Naive thymus-derived CD4-positive, alpha-beta T cell (primary cell): ENCODE measurements at regions not wholly inside any gene's neighbourhood (a gene's known extent, or its start where the extent isn't known, plus 50 kb on each side); places are given as distances from the start of the nearest gene placed in this dataset.

ENCODE experiments used
- ATAC-seq: fragments of 150-1000 bp; cut with Tn5 transposase; 2 replicates; pipeline ENCODE4 v1.10.0; 2021; ENCODE audit warnings: mild to moderate bottlenecking, moderate library complexity
- CTCF ChIA-PET: fragments of 350-600 bp; sonication (Branson Sonifier 250); formaldehyde crosslinking; loops from one replicate; lab custom pipeline; 2021; ENCODE audit warnings: antibody characterized with exemption; lab: Charles Lee
- POLR2A ChIA-PET: fragments of 350-600 bp; sonication (Branson Sonifier 250); formaldehyde crosslinking; loops from one replicate; lab custom pipeline; 2021; ENCODE audit warnings: antibody characterized with exemption, inconsistent platforms; lab: Charles Lee
- DNase-seq, 9 donors: peaks; one replicate each; pipeline versions ENCODE4 v3.0.0 to v3.0.0-alpha.2; 2020 to 2022; ENCODE audit warnings: mixed read lengths in 1 of 9
- H3K27ac ChIP-seq: one replicate; pipeline ENCODE4 v1.7.0; 2013; ENCODE audit warnings: mild to moderate bottlenecking, low read depth, low read length, moderate library complexity
- H3K27me3 ChIP-seq, 2 donors: one replicate each; pipeline ENCODE4 v1.7.0; 2013; ENCODE audit warnings: low read length in 2 of 2, mild to moderate bottlenecking in 2 of 2, moderate library complexity in 2 of 2; ENCODE audit not compliant: control insufficient read depth in 2 of 2, insufficient read depth in 2 of 2
- H3K36me3 ChIP-seq, 3 experiments: 1 replicate in 2 of 3; 2 replicates in 1 of 3; pipeline ENCODE4 v1.7.0; 2013; ENCODE audit warnings: low read length in 3 of 3, mild to moderate bottlenecking in 3 of 3, moderate library complexity in 1 of 3; ENCODE audit not compliant: insufficient read depth in 3 of 3, control insufficient read depth in 2 of 3
- H3K4me1 ChIP-seq, 2 donors: one replicate each; pipeline ENCODE4 v1.7.0; 2013; ENCODE audit warnings: low read length in 2 of 2, mild to moderate bottlenecking in 2 of 2, moderate library complexity in 1 of 2; ENCODE audit not compliant: control insufficient read depth in 2 of 2, insufficient read depth in 2 of 2
- H3K4me3 ChIP-seq: 2 replicates; pipeline ENCODE4 v1.7.0; 2013; ENCODE audit warnings: mild to moderate bottlenecking, low read length
- H3K9me3 ChIP-seq, 3 experiments: 1 replicate in 2 of 3; 2 replicates in 1 of 3; pipeline ENCODE4 v1.7.0; 2013; ENCODE audit warnings: low read length in 3 of 3; ENCODE audit not compliant: control insufficient read depth in 2 of 3
- H3K27ac Mint-ChIP-seq, 9 donors: one replicate each; pipeline ENCODE4 v1.8.0; 2020 to 2022; ENCODE audit warnings: mixed read lengths in 9 of 9, mild to moderate bottlenecking in 8 of 9, moderate library complexity in 5 of 9, inconsistent platforms in 2 of 9
- H3K27me3 Mint-ChIP-seq, 5 donors: one replicate each; pipeline ENCODE4 v1.8.0; 2021 to 2022; ENCODE audit warnings: mixed read lengths in 5 of 5, mild to moderate bottlenecking in 1 of 5
- H3K36me3 Mint-ChIP-seq, 5 donors: one replicate each; pipeline ENCODE4 v1.8.0; 2020 to 2022; ENCODE audit warnings: mixed read lengths in 5 of 5, mild to moderate bottlenecking in 3 of 5, inconsistent platforms in 1 of 5
- H3K4me1 Mint-ChIP-seq, 7 donors: one replicate each; pipeline ENCODE4 v1.8.0; 2020 to 2022; ENCODE audit warnings: mixed read lengths in 7 of 7, mild to moderate bottlenecking in 3 of 7, inconsistent platforms in 1 of 7
- H3K4me3 Mint-ChIP-seq, 10 donors: one replicate each; pipeline ENCODE4 v1.8.0; 2020 to 2022; ENCODE audit warnings: mild to moderate bottlenecking in 10 of 10, mixed read lengths in 10 of 10, moderate library complexity in 6 of 10, inconsistent platforms in 2 of 10
- H3K9me3 Mint-ChIP-seq, 11 donors: one replicate each; pipeline ENCODE4 v1.8.0; 2020 to 2022; ENCODE audit warnings: mixed read lengths in 11 of 11, mild to moderate bottlenecking in 4 of 11, inconsistent platforms in 1 of 11, moderate library complexity in 1 of 11
- intact Hi-C, 2 donors: fragments of 100-400 bp; cut with micrococcal nuclease; formaldehyde crosslinking; loops; one replicate each; pipeline ENCODE4 v1.15.1; 2023

DNA sequence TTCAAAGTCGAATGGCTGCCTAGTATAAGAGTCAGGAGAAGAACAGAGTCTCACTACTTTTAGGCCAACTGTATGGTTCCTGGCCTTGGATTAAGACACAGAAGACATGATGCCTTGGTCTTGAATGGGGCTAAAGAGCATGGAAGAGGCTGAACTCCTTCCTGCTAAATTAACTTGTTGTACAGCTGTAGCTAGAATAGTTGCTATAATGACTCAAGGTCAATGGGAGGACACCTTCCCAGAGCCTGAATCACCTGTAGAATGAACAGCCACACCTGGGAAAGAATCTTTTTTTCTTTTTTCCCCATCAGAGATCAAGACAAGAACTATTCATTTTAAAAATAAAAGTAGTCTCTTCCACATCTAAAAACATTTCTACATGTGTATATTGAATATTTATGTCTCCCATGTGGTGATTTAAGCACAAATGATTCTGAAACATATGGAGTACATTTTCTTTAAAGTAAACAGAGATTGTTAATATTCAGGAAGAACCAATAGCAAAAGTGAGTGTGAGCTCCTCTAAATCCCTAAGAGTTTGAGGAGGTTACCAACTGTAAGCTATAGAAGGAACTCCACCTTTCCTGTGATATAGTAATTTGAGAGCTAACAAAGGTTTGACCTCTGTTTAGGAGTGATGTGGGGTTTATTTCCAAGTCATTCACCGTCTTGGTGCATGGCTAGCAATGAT, 191.3 kb downstream of the TGFB2 start:
- no peak overlapping the region for H3K27ac ChIP-seq
- no peaks in the 10 kb centered on the region for H3K36me3 ChIP-seq
- H3K9me3 Mint-ChIP-seq = peaks cover 0 to 8% (median 4%) of the 10 kb centered on the region in 11 donors
- ChIA-PET CTCF (no interaction called here), POLR2A (no interaction called here)
- DNase-seq (no peak), ATAC-seq (no peak)
- no peaks in the 10 kb centered on the region for H3K27me3 ChIP-seq
- no peak overlapping the region for H3K4me3 Mint-ChIP-seq
- intact Hi-C loops = no loop called here
- H3K9me3 ChIP-seq = no peaks in the 10 kb centered on the region
- peaks cover 0 to 4% (median 0%) of the 10 kb centered on the region in 5 donors for H3K36me3 Mint-ChIP-seq
- H3K27me3 Mint-ChIP-seq = peaks cover 0 to 11% (median 5%) of the 10 kb centered on the region in 5 donors
- H3K4me1 Mint-ChIP-seq = no peaks in the 10 kb centered on the region
- H3K4me3 ChIP-seq = no peak overlapping the region
- H3K4me1 ChIP-seq = no peaks in the 10 kb centered on the region
- no peak overlapping the region for H3K27ac Mint-ChIP-seq

DNA sequence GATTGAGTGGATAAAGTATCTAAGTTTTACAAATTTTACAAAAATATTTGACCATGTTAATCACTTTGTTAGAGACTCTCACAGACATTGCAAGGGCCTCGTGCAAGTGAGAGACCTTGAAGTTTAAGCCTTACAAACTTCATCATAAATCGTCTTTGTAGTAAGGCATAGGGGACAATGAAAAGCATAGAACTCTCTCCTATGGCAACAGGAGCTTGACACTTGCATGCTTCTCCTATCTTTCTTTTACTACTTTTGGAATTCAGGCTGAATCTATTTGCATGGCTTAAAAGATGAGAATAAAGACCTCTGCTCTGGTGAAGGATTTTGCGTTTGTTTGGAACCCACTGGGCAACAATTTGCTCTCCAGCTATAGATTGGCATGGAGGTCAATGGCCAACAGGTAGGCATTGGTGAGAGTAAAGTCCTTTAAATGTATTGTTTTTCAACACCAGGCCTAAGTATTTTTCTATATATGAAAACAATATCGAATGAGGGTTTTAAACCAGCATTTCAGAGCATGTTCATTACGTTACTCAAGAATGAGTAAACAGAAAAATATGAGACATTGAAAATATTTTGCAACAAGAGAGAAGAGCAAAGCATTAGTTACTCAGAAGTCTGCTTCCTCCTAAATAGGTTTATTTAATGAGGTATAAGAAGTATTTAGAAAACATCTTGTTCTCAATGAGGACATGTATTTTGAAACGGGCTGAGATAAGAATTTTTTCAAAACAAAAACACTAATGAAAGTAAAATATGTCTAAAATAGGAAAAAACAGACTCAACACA, 192.2 kb downstream of the TGFB2 start:
- POLR2A ChIA-PET = no interaction called here
- CTCF ChIA-PET = no interaction called here
- Mint-ChIP-seq H3K27me3 (peaks cover 0 to 11% (median 5%) of the 10 kb centered on the region in 5 donors), H3K4me3 (no peak overlapping the region), H3K27ac (no peak overlapping the region), H3K9me3 (peaks cover 0 to 8% (median 4%) of the 10 kb centered on the region in 11 donors), H3K36me3 (peaks cover 0 to 4% (median 0%) of the 10 kb centered on the region in 5 donors), H3K4me1 (no peaks in the 10 kb centered on the region)
- DNase-seq (no peak), ATAC-seq (no peak)
- no peak overlapping the region for H3K4me3 ChIP-seq
- no peaks in the 10 kb centered on the region for H3K27me3 ChIP-seq
- no peaks in the 10 kb centered on the region for H3K9me3 ChIP-seq
- no peaks in the 10 kb centered on the region for H3K4me1 ChIP-seq
- H3K36me3 ChIP-seq = no peaks in the 10 kb centered on the region
- H3K27ac ChIP-seq = no peak overlapping the region
- intact Hi-C loops = no loop called here

DNA sequence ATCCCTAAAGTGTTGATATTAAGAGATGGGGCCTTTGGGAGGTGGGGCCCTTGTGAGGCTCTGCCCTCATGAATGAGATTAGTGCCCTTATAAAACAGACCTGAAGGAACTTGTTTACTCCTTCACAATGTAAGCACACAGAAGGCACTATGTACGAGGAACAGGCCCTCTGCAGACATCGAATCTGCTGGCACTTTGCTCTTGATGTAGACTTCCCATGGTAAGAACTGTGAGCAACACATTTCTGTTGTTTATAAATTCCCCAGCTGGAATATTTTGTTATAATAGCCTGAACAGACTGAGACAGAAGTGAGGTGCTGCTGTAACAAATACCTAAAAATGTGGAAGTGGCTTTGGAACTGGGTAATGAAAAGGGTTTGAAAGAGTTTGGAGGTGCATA, 193.2 kb downstream of the TGFB2 start:
- no peaks in the 10 kb centered on the region for H3K4me1 Mint-ChIP-seq
- ATAC-seq (no peak), DNase-seq (no peak)
- H3K36me3 Mint-ChIP-seq = peaks cover 0 to 1% (median 0%) of the 10 kb centered on the region in 5 donors
- intact Hi-C loops = no loop called here
- Histone ChIP-seq H3K27me3 (no peaks in the 10 kb centered on the region), H3K4me1 (no peaks in the 10 kb centered on the region), H3K36me3 (no peaks in the 10 kb centered on the region), H3K27ac (no peak overlapping the region), H3K4me3 (no peak overlapping the region), H3K9me3 (no peaks in the 10 kb centered on the region)
- H3K4me3 Mint-ChIP-seq = no peak overlapping the region
- H3K27me3 Mint-ChIP-seq = peaks cover 0 to 8% (median 4%) of the 10 kb centered on the region in 5 donors
- H3K27ac Mint-ChIP-seq = no peak overlapping the region
- CTCF ChIA-PET = no interaction called here
- POLR2A ChIA-PET = no interaction called here
- H3K9me3 Mint-ChIP-seq = peaks cover 0 to 6% (median 1%) of the 10 kb centered on the region in 11 donors

DNA sequence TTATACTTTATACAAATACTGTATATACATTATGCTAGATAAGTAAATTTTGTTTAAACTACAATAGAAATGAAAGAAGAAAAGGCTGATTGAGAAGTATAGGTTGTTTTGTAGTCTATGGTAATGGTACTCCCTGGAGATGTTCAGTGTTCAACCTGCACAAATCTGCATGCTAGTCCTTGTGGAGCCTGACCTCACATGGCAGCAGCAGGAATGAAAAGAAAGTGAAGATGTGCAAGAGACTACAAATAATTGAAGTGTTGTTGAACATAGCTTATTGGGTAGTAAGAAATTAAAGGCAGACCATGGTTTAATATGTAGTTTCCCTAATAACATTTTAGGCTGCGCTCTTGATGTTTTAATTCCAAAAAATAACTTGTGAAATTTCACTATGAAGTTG, 201.2 kb downstream of the TGFB2 start:
- ATAC-seq = no peak
- H3K27ac Mint-ChIP-seq = no peak overlapping the region
- Histone ChIP-seq H3K9me3 (no peaks in the 10 kb centered on the region), H3K27me3 (no peaks in the 10 kb centered on the region), H3K36me3 (no peaks in the 10 kb centered on the region), H3K4me3 (no peak overlapping the region), H3K4me1 (no peaks in the 10 kb centered on the region), H3K27ac (no peak overlapping the region)
- ChIA-PET POLR2A (no interaction called here), CTCF (no interaction called here)
- DNase-seq = no peak
- peaks cover 0 to 4% (median 0%) of the 10 kb centered on the region in 11 donors for H3K9me3 Mint-ChIP-seq
- H3K36me3 Mint-ChIP-seq = no peaks in the 10 kb centered on the region
- intact Hi-C loops = no loop called here
- H3K4me3 Mint-ChIP-seq = no peak overlapping the region
- no peaks in the 10 kb centered on the region for H3K4me1 Mint-ChIP-seq
- H3K27me3 Mint-ChIP-seq = peaks cover 0 to 4% (median 0%) of the 10 kb centered on the region in 5 donors

DNA sequence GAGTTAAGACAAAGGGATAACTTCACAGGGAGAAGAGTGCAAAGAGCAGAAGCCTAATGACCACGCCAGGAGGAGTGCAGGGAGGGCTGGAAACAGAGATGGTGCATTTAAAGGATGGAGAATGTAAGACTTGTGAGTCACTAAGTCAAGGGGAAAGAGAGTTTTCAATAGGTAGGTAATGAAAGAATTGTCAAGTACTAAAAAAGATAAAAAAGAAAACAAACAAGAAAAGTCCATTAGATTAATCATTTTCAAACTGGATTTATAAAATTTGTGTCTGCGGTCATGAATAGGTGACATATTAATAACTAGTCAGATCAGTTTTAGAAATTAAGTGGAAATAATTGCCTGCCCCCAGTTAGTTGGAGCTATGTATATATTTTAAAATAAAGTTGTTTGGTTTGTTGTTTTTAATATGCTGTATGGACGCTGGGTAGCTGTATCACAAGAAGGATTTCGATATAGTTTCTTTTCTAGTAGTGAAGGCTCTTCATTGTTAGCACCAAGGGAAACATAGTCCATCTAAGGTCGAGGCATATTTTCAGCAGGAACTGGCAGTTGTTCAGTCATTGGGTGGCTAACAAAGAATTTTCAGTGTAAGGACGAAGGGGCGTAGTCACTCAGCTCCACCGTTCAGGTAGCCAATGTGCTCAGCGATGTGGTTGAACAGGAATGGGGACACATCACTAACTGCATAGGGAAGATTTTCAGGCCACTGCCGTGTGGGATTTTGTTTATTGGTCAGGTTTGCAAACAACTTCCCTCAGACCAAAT, 203.0 kb downstream of the TGFB2 start:
- no peak overlapping the region for H3K4me3 Mint-ChIP-seq

DNA sequence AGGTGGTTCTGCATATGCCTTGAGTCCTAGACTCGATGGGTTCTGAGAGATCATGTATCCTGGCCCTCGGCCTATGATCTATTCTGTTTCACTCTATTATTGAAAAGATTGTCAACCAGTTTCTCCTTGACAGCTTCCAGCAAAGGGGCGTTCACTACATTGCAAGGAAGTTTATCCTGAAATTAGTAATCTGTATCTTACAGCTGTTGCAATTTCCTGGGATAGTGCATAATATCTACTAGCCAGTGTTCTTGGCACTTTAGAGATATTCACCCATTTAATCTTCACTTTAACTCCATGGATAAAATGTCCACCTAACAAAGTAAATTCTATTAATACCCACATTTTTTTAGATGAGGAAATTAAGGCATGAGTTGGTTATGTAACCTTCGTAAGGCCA, 203.6 kb downstream of the TGFB2 start:
- no peak for ATAC-seq
- Histone ChIP-seq H3K27me3 (no peaks in the 10 kb centered on the region), H3K4me1 (no peaks in the 10 kb centered on the region), H3K36me3 (no peaks in the 10 kb centered on the region), H3K4me3 (no peak overlapping the region), H3K9me3 (no peaks in the 10 kb centered on the region), H3K27ac (no peak overlapping the region)
- Mint-ChIP-seq H3K9me3 (peaks cover 0 to 6% (median 0%) of the 10 kb centered on the region in 11 donors), H3K27ac (no peak overlapping the region), H3K27me3 (peaks cover 0 to 3% (median 0%) of the 10 kb centered on the region in 5 donors), H3K36me3 (no peaks in the 10 kb centered on the region), H3K4me1 (no peaks in the 10 kb centered on the region), H3K4me3 (no peak overlapping the region)
- intact Hi-C loops = no loop called here
- ChIA-PET POLR2A (interaction anchor here (0.6 kb wide), 1 partner anchor 50 kb away, joined by 3 read pairs; no protein-coding TSS in a partner anchor), CTCF (no interaction called here)
- no peak for DNase-seq

More for the DNA sequence above, 203.0 kb downstream of the TGFB2 start:
- Histone ChIP-seq H3K27ac (no peak overlapping the region), H3K36me3 (no peaks in the 10 kb centered on the region), H3K9me3 (no peaks in the 10 kb centered on the region), H3K4me1 (no peaks in the 10 kb centered on the region), H3K27me3 (no peaks in the 10 kb centered on the region), H3K4me3 (no peak overlapping the region)
- ChIA-PET CTCF (no interaction called here), POLR2A (interaction anchor here (0.6 kb wide), 1 partner anchor 50 kb away, joined by 3 read pairs; no protein-coding TSS in a partner anchor)
- no peak overlapping the region for H3K27ac Mint-ChIP-seq
- no peak for DNase-seq
- no peaks in the 10 kb centered on the region for H3K36me3 Mint-ChIP-seq
- H3K9me3 Mint-ChIP-seq = peaks cover 0 to 4% (median 0%) of the 10 kb centered on the region in 11 donors
- intact Hi-C loops = no loop called here
- no peaks in the 10 kb centered on the region for H3K4me1 Mint-ChIP-seq
- H3K27me3 Mint-ChIP-seq = peaks cover 0 to 4% (median 0%) of the 10 kb centered on the region in 5 donors
- no peak for ATAC-seq
